NOMO-1 (cell line): ENCODE measurements at regions not wholly inside any gene's neighbourhood (a gene's known extent, or its start where the extent isn't known, plus 50 kb on each side); places are given as distances from the start of the nearest gene placed in this dataset.
A peak's percentile ranks its signal among the peaks of the same experiment; 100 is the strongest.

Experiments
- DNase-seq, 2 experiments: peaks; one replicate each; lab custom pipeline; 2025; ENCODE audit not compliant: unreplicated experiment in 2 of 2; lab: John Stamatoyannopoulos, UW

DNA sequence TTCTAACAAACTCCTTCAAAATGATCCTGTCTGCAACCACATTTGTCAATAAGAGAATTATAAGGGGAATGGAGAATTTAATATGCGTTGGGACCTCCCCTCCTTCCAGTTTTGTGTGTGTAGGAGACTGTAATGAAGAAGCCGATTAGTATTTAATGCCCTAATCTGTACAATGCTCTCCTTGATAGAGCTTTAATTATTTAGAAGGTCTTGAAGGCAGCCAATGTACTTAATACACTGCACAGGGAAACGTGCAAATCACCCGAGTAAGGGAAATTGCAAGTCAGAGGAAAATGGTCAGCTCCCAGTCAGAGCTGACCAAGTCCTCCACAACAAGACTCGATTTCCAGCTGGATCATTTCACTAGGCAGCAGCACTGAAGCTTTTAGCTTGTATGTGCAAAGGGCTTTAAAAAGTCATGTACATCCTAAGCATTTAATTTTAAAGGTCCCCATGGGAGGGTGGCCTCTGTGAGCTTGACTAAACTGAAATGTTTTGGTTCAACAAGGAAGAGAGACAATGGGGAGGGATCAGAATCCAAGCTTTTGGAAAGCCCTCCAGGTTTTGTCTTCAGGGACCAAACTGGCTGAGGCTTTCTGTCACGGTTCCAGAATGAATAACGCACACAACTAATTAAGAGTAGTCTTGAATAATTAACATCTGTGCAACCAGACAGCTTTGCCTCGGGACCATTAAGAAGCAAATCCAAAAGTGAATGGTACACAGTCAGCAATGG, 159.8 kb upstream of the MITF start:
- no peak for DNase-seq

DNA sequence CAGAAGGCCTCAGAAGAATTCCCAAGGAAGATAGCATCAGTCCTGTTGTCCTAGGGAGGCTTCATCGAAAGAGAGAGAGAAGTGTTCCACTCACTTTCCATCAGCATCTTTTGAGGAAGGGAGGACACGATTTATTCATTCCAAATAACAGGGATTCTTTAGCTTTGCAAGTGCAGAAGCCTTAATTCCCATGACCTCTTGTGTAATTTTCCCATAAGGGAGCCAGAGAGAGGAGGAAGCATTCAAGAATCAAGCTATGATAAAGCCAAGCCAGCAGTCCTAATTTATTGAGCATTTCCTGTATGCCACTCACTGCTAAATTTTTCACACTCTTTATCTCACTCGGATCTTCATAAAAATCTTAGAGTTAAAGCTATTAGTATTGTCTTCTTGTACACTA, 169.7 kb upstream of the MITF start:
- DNase-seq, result no peak

- no peak for DNase-seq
Measured at GRCh38 chr3:69568951-69569350, 170.3 kb upstream of the MITF start.

DNA sequence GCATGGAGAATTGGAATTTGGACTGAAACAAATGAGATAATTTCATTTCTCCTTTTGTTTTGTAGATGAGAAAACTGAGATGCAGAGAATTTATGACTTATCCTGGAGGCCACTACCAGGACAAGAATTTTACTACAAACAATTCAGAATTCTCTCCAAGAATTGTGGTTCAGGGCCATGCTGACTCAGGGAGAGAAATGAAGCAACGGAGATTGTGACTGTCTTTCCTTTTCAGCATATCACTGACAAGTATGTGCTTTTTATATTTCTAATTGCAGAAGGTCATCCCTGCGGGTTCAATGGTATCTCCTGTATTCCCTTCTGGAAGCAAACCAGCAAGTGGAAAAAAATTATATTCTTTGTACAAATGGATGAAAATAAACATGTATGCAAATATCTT, 170.8 kb upstream of the MITF start:
- DNase-seq, result no peak

DNA sequence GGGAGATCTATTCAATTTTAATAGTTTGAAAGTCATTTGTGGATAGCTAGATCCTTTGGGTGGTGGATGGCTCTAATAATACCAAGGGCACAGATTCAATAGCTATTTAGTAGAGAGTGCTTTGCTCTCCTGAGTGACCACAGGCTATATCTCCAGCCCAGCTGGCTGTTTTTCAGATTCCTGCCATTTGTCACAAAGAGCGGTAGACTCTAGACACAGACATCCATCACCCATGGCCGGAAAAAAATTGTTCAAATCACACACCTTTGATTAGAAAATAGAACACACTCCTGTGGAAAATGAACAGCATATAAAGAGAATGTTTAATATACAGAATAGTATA, 171.6 kb upstream of the MITF start:
- DNase-seq, result no peak

DNA sequence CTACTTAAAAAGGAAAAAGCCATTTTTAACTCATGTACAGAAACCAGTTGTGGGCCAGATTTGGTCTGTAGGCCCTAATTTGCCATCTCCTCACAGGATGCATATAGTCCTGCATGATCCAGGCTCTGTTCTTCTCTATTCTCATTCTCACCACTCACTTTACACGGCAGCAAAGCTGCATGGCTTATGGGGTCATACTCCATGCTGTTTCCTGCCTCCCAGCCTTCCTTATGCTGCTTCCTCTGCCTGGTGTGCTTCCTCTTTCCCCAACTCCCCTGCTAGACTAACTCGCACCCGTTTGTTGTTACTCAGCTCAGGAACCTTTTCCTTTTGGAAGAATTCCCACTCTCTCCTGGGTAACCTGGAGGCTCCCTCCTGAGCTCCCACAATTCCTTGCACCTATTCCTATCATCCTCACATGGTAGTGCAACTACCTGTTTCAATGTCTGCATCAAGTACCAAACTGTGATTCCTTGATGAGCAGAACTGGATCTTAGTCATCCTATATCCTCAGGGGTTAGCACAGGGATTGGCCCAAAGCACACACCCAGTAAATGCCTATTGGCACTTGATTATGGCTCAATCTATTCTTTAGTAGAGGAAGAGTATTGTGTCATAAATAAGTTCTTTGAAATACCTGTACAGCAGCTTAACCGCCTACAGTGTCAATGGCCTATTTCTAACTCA, 172.1 kb upstream of the MITF start:
- no peak for DNase-seq

- DNase-seq, result no peak
Measured at GRCh38 chr3:69566275-69566674, 173.0 kb upstream of the MITF start.

- DNase-seq, result no peak
Measured at GRCh38 chr3:69565316-69565715, 173.9 kb upstream of the MITF start.

DNA sequence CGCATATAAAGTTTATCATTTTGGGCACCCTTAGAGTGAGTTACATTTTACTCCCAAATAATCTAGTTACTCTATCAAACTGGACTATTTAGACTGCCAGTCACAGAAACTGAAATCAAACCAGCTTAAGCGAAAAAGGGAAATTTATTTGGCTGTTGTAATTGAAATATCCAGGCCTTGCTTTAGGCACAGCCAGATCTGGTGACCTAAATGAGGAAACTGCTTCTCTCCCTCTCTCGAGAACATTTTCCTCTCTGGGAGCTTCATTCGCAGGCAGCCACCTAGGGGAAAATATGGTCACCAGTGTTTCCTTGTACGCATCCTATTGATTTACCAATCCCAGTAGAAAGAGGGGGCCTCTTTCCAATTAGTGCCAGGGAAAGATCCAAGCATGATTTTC, 175.3 kb upstream of the MITF start:
- DNase-seq, result no peak

GRCh38 chr3:69563151-69563550, 176.1 kb upstream of the MITF start:
- no peak for DNase-seq

GRCh38 chr3:69562020-69562419, 176.1 kb upstream of the FRMD4B start:
- no peak for DNase-seq

DNA sequence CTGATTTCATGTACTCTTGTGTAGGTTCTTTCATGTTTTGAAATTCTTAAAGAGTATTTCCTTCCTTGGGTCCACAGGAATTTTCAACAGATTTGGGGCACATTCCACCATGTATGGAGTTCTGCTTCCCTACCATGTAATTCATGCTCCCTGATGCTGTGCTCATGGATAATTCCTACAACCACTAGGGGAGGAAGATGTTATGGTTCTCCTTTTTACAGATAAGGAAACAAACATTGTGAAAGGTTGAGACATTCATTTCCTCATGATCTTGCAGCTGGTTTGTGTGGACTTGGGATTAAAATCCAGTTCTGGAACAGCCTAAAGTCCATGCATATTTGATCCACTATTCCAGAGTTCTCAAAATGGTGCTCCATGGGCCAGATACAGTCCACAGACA, 174.9 kb upstream of the FRMD4B start:
- DNase-seq, result peak in 1 of 2 experiments; percentile 30

- peak in 1 of 2 experiments; percentile 14 for DNase-seq
Measured at GRCh38 chr3:69560116-69560515, 174.2 kb upstream of the FRMD4B start.

GRCh38 chr3:69558912-69559311, 173.0 kb upstream of the FRMD4B start:
- DNase-seq, result peak; percentile 57 to 65

- DNase-seq, result no peak
Measured at GRCh38 chr3:69554576-69554975, 168.7 kb upstream of the FRMD4B start.

GRCh38 chr3:69553888-69554287, 168.0 kb upstream of the FRMD4B start:
- DNase-seq, result no peak

- DNase-seq, result no peak
Measured at GRCh38 chr3:69547461-69547880, 161.6 kb upstream of the FRMD4B start.

- DNase-seq, result peak in 1 of 2 experiments; percentile 2
Measured at GRCh38 chr3:69542805-69543429, 157.0 kb upstream of the FRMD4B start.

- DNase-seq, result peak; percentile 21 to 54
Measured at GRCh38 chr3:69542089-69542804, 156.4 kb upstream of the FRMD4B start.

- DNase-seq, result peak in 1 of 2 experiments; percentile 5
Measured at GRCh38 chr3:69541711-69542088, 155.8 kb upstream of the FRMD4B start.
